Aorta (tissue), 5 donors: ENCODE measurements at regions not wholly inside any gene's neighbourhood (a gene's known extent, or its start where the extent isn't known, plus 50 kb on each side); places are given as distances from the start of the nearest gene placed in this dataset.

ENCODE experiments used
- ATAC-seq: fragments of 200-7000 bp; cut with Tn5 transposase; one replicate; pipeline ENCODE4 v1.9.1; 2022; ENCODE audit warnings: moderate library complexity; ENCODE audit not compliant: low FRiP score
- DNase-seq, 2 donors: peaks; one replicate each; pipeline ENCODE4 v3.0.0-alpha.2; 2020
- H3K27ac ChIP-seq, 2 donors: one replicate each; pipeline ENCODE4 v1.5.1; 2013; ENCODE audit warnings: low read length in 2 of 2, mild to moderate bottlenecking in 2 of 2, moderate library complexity in 2 of 2, control low read depth in 1 of 2, inconsistent platforms in 1 of 2, low read depth in 1 of 2
- H3K27me3 ChIP-seq, 2 donors: one replicate each; pipeline ENCODE4 v1.6.1; 2013; ENCODE audit warnings: control low read depth in 1 of 2, low read length in 1 of 2, mild to moderate bottlenecking in 1 of 2, moderate library complexity in 1 of 2; ENCODE audit not compliant: insufficient read depth in 2 of 2, control insufficient read depth in 1 of 2
- H3K36me3 ChIP-seq, 2 donors: one replicate each; pipeline ENCODE4 v1.6.1; 2013; ENCODE audit warnings: control low read depth in 1 of 2, low read length in 1 of 2, mild to moderate bottlenecking in 1 of 2; ENCODE audit not compliant: insufficient read depth in 2 of 2, control insufficient read depth in 1 of 2
- H3K4me1 ChIP-seq, 2 donors: one replicate each; pipeline ENCODE4 v1.6.1; 2013; ENCODE audit warnings: low read length in 2 of 2, control low read depth in 1 of 2, mild to moderate bottlenecking in 1 of 2, moderate library complexity in 1 of 2; ENCODE audit not compliant: insufficient read depth in 2 of 2, control insufficient read depth in 1 of 2
- H3K4me3 ChIP-seq, 2 donors: one replicate each; pipeline ENCODE4 v1.5.1; 2013; ENCODE audit warnings: low read length in 2 of 2, control low read depth in 1 of 2, mild to moderate bottlenecking in 1 of 2
- H3K9me3 ChIP-seq: one replicate; pipeline ENCODE4 v1.6.1; 2013; ENCODE audit warnings: mild to moderate bottlenecking, low read length; ENCODE audit not compliant: control insufficient read depth
- WGBS, 2 donors: extraction: QIAGEN DNeasy Blood & Tissue Kit; methylation state at CpG; one replicate each; pipeline ENCODE4 v1.1.7; 2013; 5-methylcytosine and 5-hydroxymethylcytosine counted together
- intact Hi-C, 2 donors: fragments of 100-400 bp; cut with DNase I; formaldehyde crosslinking; loops; one replicate each; pipeline versions ENCODE4 v1.14.2 to v1.15.0; 2022
- donor health status: healthy with polysubstance abuse.
- donor health status: Bipolar disorder and iron deficiency.
- donor health status: DM: no; HTN: no; CAD: no.
- donor health status: DM: no; HTN: no; CAD: no.
- donor health status: DM: yes; HTN: yes; CAD: no.

DNA sequence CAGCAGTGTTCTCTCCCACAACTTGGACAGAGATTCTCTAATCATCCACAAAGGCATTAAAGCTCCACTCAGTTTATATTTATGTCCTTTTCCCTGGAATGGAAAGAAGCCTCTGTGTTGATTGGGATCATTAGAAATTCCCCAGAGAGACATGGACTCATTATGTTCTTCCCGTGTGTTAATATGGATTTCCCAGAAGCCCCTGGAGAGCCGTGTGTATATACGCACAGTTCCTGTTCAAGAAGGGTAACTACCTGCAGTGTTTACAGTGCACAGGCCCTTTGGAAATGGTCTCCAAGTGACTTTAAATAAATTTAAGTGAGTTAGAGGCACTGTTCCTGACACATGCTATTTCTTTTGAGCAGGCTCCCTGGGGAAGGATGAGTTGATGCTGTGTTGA lies 428.0 kb upstream of the TMTC1 start:
- DNase-seq (no peak), ATAC-seq (no peak)
- WGBS, 2 donors: 63 to 67% methylated on average over 3 of the region's 3 CpGs
- no peaks in the 10 kb centered on the region for H3K36me3 ChIP-seq
- H3K27ac ChIP-seq: no peak overlapping the region
- intact Hi-C loops: no loop called here
- no peak overlapping the region for H3K4me3 ChIP-seq
- no peaks in the 10 kb centered on the region for H3K9me3 ChIP-seq
- no peaks in the 10 kb centered on the region for H3K4me1 ChIP-seq
- H3K27me3 ChIP-seq: no peaks in the 10 kb centered on the region

DNA sequence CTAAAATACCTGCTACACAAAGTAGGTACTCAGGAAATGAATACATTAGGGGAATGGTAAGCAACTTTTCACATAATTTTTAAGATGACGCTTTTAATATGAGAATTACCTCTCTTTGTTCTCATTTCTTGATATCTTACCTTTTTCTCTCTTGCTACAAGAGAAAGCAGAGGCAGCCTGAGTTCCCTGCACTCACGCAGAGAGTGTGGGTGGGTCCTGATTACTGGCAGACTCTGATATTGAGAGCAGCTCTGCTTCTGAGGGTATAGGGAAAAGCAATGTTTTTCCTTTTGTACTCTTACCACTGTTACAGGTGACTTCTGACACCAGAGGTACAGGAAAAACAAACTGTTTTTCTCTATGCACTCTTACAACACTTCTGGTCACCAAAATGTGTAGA lies 420.2 kb upstream of the TMTC1 start:
- H3K27ac ChIP-seq: no peak overlapping the region
- no peak overlapping the region for H3K4me3 ChIP-seq
- no peaks in the 10 kb centered on the region for H3K36me3 ChIP-seq
- no peaks in the 10 kb centered on the region for H3K9me3 ChIP-seq
- intact Hi-C loops: loop anchor here in 1 of 2 donors (10.0 kb wide), 1 partner anchor 679 kb away; no protein-coding TSS in a partner anchor
- 85 to 87% methylated on average over 2 of the region's 2 CpGs for WGBS, 2 donors
- no peaks in the 10 kb centered on the region for H3K27me3 ChIP-seq
- DNase-seq (no peak), ATAC-seq (no peak)
- H3K4me1 ChIP-seq: no peaks in the 10 kb centered on the region

DNA sequence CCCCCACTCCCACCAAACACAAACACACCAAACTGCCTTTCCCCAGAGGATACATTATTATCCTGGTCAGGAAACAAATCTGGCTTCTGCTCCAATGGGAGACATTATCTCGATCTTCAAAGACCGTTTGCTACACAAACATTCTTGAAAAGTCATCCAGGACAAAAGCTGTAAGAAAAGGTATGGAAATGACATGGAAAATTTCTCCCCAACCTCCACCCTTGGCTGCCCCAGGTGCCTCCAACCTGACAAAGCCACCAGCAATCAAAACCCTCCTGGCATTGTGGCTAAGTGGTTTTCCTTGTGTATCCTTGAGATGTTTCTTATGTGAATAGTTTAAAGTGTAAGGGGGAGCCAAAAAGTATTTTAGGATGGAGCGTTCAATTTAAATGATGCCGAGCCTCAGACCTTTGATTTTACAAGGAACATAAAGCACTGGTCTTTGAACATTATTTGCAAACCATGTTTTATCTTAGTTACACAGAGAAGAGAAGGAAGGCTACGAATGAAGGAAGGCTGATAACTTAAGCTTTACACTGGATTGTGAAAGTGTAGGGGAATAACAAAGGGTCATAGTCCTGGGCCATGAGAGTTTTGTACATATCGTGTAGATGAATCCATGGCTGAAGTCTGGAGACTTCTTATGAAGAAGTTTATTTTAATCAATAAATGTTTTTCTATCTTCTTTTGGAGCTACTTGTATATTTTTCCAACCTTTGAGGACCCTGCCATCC lies 418.9 kb upstream of the TMTC1 start:
- H3K27ac ChIP-seq: no peak overlapping the region
- no peak for ATAC-seq
- H3K4me3 ChIP-seq: no peak overlapping the region
- no peaks in the 10 kb centered on the region for H3K36me3 ChIP-seq
- intact Hi-C loops: loop anchor here in 1 of 2 donors (10.0 kb wide), 1 partner anchor 678 kb away; no protein-coding TSS in a partner anchor
- no peaks in the 10 kb centered on the region for H3K27me3 ChIP-seq
- no peak for DNase-seq
- WGBS, 2 donors: 82 to 84% methylated on average over 6 of the region's 6 CpGs
- H3K4me1 ChIP-seq: no peaks in the 10 kb centered on the region
- no peaks in the 10 kb centered on the region for H3K9me3 ChIP-seq

DNA sequence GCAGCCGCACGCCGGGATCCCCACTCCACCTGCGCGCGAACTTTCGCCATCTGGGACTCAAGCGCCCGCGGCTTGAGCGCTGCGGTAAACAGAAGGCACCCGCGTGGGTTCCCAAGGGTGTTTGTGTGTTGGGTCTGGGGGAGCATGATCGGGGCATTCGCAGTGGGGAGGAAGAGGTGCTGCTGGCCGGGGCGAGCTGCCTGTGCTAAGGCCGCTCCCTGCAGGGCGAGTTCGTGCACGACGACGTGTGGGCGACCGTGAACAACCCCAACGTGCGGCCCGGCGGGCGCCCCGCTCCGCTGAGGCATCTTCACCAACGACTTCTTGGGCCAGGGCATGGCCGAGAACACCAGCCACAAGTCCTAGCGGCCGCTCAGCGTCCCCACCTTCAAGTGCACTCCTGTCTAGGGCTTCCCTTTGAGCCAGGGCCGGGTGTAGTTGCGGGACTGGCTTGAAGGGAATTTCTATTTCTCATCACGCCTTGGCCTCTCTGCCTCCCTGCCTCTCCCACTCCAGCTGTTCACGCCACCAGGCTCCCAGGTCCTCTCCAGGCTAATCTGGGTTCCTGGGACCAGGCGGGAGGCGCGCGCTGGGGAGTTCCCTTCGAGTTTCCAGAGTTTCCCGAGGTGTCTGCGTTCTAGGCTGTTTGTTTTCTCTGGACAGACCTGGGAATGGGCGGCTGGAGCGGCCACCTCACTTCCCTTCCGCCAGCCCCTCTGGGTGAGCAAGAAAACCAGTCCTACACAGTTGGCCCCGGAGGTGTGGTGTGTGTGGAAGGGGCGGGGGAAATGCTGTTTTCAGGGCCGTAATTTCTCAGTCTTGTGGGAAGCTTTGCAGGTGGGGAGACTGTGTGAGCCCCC lies 417.8 kb upstream of the TMTC1 start:
- Histone ChIP-seq H3K9me3 (no peaks in the 10 kb centered on the region), H3K27me3 (no peaks in the 10 kb centered on the region), H3K4me1 (no peaks in the 10 kb centered on the region), H3K27ac (no peak overlapping the region), H3K36me3 (no peaks in the 10 kb centered on the region), H3K4me3 (peak overlapping the region; percentile 4 to 38)
- intact Hi-C loops: loop anchor here in 1 of 2 donors (10.0 kb wide), 1 partner anchor 677 kb away; no protein-coding TSS in a partner anchor
- WGBS, 2 donors: 26 to 27% methylated on average over 41 to 54 of the region's 55 CpGs
- ATAC-seq (peak; percentile 36), DNase-seq (peak; percentile 40 to 71)

DNA sequence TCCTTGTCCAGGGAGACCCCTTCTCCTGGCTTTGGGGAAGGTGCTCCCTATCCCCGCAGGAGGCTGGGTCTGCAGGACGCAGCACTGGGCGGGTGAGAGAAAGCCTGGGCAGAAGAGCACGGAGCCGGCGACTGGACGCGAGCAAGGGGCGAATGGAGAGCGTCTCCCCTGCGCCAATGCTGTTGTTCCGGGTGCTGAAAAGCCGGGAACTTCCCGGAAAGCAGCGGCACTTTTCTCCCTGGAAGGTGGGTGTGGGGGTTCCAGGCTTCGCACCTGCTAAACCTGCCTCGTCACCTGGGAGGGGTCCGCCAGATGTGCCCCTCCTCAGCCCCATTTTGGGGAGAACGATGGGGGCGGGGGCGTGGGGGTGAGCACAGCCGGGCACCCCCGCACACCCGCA lies 417.1 kb upstream of the TMTC1 start:
- Histone ChIP-seq H3K4me3 (peak overlapping the region; percentile 4 to 38), H3K36me3 (no peaks in the 10 kb centered on the region), H3K9me3 (no peaks in the 10 kb centered on the region), H3K27me3 (no peaks in the 10 kb centered on the region), H3K27ac (no peak overlapping the region), H3K4me1 (no peaks in the 10 kb centered on the region)
- intact Hi-C loops: loop anchor here in 1 of 2 donors (10.0 kb wide), 1 partner anchor 676 kb away; no protein-coding TSS in a partner anchor
- ATAC-seq (no peak), DNase-seq (peak in 1 of 2 donors; percentile 38)
- 1 to 2% methylated on average over 17 to 23 of the region's 24 CpGs for WGBS, 2 donors

DNA sequence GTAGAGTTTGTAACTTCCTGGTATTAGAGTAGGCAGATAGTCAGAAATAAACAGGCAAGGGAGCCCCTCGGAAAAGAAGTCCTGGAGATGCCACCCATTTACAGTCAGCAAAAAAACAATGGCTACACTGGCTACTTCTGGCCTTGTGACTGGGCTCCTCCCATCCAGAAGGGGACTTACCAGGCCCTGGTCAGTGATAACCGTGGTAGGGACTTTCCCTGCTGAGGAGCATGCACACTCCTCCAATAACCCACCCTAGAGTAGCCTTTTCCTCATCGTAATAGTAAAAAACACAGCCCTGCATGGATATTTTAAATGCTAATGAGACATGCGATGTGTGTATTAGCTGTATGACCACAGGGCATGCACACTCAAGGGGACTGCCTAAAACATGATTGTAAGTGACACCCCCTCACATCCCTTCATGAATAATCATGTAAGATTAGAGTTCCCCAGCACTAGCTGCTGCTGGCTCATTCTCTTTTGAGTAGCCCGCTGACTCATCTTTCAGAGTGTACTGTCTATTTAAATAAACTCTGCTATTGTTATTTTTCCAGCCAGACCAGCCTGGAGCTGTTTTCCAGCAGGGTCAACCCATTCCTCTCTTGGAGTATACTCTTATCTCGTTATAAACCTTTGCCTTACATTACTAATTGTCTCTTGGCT lies 413.8 kb upstream of the TMTC1 start:
- H3K27me3 ChIP-seq: no peaks in the 10 kb centered on the region
- no peak overlapping the region for H3K27ac ChIP-seq
- ATAC-seq: no peak
- no peaks in the 10 kb centered on the region for H3K4me1 ChIP-seq
- H3K36me3 ChIP-seq: no peaks in the 10 kb centered on the region
- no peak overlapping the region for H3K4me3 ChIP-seq
- no peaks in the 10 kb centered on the region for H3K9me3 ChIP-seq
- DNase-seq: no peak
- intact Hi-C loops: no loop called here
- 83 to 87% methylated on average over 6 of the region's 6 CpGs for WGBS, 2 donors

DNA sequence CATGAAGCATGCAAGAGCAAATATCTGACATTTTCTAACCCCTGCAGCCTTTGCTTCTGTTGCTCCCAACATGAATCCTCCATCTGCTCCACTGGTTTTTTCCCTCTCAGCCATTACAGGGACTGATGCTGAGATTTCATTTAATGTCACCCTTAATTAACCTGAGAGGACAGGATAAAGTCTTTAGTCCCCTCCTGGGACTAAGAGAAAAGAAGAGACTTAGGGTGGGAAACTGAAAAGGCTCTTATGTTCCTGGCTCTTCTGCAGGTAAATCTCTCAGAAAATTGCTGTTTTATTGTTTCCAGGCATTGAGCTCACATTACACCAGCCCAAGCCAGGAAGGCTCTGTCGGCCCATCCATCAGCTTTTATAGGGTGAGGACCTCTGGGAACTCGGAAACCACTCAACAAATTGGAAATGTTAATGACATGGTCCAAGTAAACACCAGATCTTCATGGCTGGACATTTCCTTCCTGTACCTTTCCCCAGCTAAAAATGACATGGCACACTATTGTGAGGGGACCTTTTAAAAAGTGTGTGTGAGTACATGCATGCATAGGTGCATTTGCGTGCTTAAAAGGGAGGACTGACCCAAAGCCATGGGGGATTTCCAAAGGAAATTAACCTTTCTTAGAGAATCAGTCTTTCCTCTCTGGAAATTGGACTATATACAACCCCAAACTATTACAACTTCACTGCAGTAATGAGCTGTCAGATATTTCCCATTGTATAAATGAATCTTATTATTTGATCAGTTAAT lies 408.1 kb upstream of the TMTC1 start:
- WGBS, 2 donors: 78 to 84% methylated on average over 3 of the region's 3 CpGs
- no peaks in the 10 kb centered on the region for H3K27me3 ChIP-seq
- H3K27ac ChIP-seq: no peak overlapping the region
- DNase-seq (no peak), ATAC-seq (no peak)
- H3K9me3 ChIP-seq: no peaks in the 10 kb centered on the region
- no peaks in the 10 kb centered on the region for H3K36me3 ChIP-seq
- intact Hi-C loops: no loop called here
- H3K4me3 ChIP-seq: no peak overlapping the region
- no peaks in the 10 kb centered on the region for H3K4me1 ChIP-seq
